ENCODE measurements at regions not wholly inside any gene's neighbourhood (a gene's known extent, or its start where the extent isn't known, plus 50 kb on each side); places are given as distances from the start of the nearest gene placed in this dataset.
"Not testable (repeated sequence)": the region's sequence is repeated elsewhere in the genome, so short reads cannot be mapped to it uniquely, and the experiment has no call there.

GRCh38 chr9:18263377-18263776 is 210.6 kb upstream of the ADAMTSL1 start:
- ATAC-seq (ENCODE audit: low read depth in 2 of 2) (no peak), DNase-seq (no peak)
- Mint-ChIP-seq H3K4me1 (no peaks in the 10 kb centered on the region), H3K27ac (no peak overlapping the region), H3K9me3 (peaks cover 0 to 2% (median 0%) of the 10 kb centered on the region in 7 donors), H3K36me3 (no peaks in the 10 kb centered on the region), H3K4me3 (no peak overlapping the region), H3K27me3 (peaks cover 0 to 7% (median 7%) of the 10 kb centered on the region in 3 donors)

GRCh38 chr9:18268381-18268780 is 205.6 kb upstream of the ADAMTSL1 start:
- DNase-seq = no peak
- peak overlapping the region in 1 of 8 donors; percentile 1 for H3K4me3 Mint-ChIP-seq
- peaks cover 0 to 7% (median 0%) of the 10 kb centered on the region in 3 donors for H3K27me3 Mint-ChIP-seq
- H3K27ac Mint-ChIP-seq = no peak overlapping the region
- peaks cover 2 to 15% (median 6%) of the 10 kb centered on the region in 7 donors for H3K9me3 Mint-ChIP-seq
- H3K36me3 Mint-ChIP-seq = no peaks in the 10 kb centered on the region
- ATAC-seq (ENCODE audit: low read depth in 2 of 2) = no peak
- H3K4me1 Mint-ChIP-seq = no peaks in the 10 kb centered on the region

- no peak overlapping the region for H3K27ac Mint-ChIP-seq
- no peak overlapping the region for H3K4me3 Mint-ChIP-seq
- ATAC-seq (ENCODE audit: low read depth in 2 of 2) (no peak), DNase-seq (no peak)
- H3K4me1 Mint-ChIP-seq = no peaks in the 10 kb centered on the region
- no peaks in the 10 kb centered on the region for H3K27me3 Mint-ChIP-seq
- peaks cover 4 to 27% (median 9%) of the 10 kb centered on the region in 7 donors for H3K9me3 Mint-ChIP-seq
- no peaks in the 10 kb centered on the region for H3K36me3 Mint-ChIP-seq
Observed at GRCh38 chr9:18269561-18269960, 204.4 kb upstream of the ADAMTSL1 start.

GRCh38 chr9:18274693-18275092 is 199.3 kb upstream of the ADAMTSL1 start:
- Mint-ChIP-seq H3K27me3 (no peaks in the 10 kb centered on the region), H3K4me1 (no peaks in the 10 kb centered on the region), H3K9me3 (peaks cover 8 to 50% (median 20%) of the 10 kb centered on the region in 7 donors), H3K27ac (no peak overlapping the region), H3K36me3 (peaks cover 0 to 6% of the 10 kb centered on the region in 2 donors), H3K4me3 (no peak overlapping the region)
- ATAC-seq (ENCODE audit: low read depth in 2 of 2) (no peak), DNase-seq (no peak)

- Mint-ChIP-seq H3K4me3 (no peak overlapping the region), H3K27ac (no peak overlapping the region)
Observed at GRCh38 chr9:18275313-18275990, 198.5 kb upstream of the ADAMTSL1 start.

GRCh38 chr9:18281291-18281690 is 192.7 kb upstream of the ADAMTSL1 start:
- H3K9me3 Mint-ChIP-seq = peaks cover 7 to 15% (median 9%) of the 10 kb centered on the region in 7 donors
- peaks cover 0 to 6% of the 10 kb centered on the region in 2 donors for H3K36me3 Mint-ChIP-seq
- no peak for ATAC-seq (ENCODE audit: low read depth in 2 of 2)
- no peaks in the 10 kb centered on the region for H3K27me3 Mint-ChIP-seq
- DNase-seq = no peak
- H3K4me1 Mint-ChIP-seq = no peaks in the 10 kb centered on the region
- no peak overlapping the region for H3K27ac Mint-ChIP-seq
- H3K4me3 Mint-ChIP-seq = no peak overlapping the region

More at GRCh38 chr9:18275313-18275990, 198.5 kb upstream of the ADAMTSL1 start:
- Mint-ChIP-seq H3K27me3 (no peaks in the 10 kb centered on the region), H3K4me1 (no peaks in the 10 kb centered on the region), H3K9me3 (peaks cover 8 to 50% (median 20%) of the 10 kb centered on the region in 7 donors), H3K36me3 (peaks cover 0 to 6% of the 10 kb centered on the region in 2 donors)
- DNase-seq (no peak), ATAC-seq (ENCODE audit: low read depth in 2 of 2) (no peak)

- DNase-seq = no peak
- Mint-ChIP-seq H3K36me3 (no peaks in the 10 kb centered on the region), H3K27ac (no peak overlapping the region), H3K4me1 (no peaks in the 10 kb centered on the region), H3K27me3 (no peaks in the 10 kb centered on the region), H3K9me3 (peaks cover 0 to 9% (median 0%) of the 10 kb centered on the region in 7 donors), H3K4me3 (no peak overlapping the region)
- no peak for ATAC-seq (ENCODE audit: low read depth in 2 of 2)
Observed at GRCh38 chr9:18294229-18294628, 179.7 kb upstream of the ADAMTSL1 start.

GRCh38 chr9:18296702-18297055 is 177.3 kb upstream of the ADAMTSL1 start:
- ATAC-seq (ENCODE audit: low read depth in 2 of 2) (no peak), DNase-seq (no peak)
- no peaks in the 10 kb centered on the region for H3K36me3 Mint-ChIP-seq
- peaks cover 0 to 6% (median 0%) of the 10 kb centered on the region in 7 donors for H3K9me3 Mint-ChIP-seq
- H3K4me3 Mint-ChIP-seq = no peak overlapping the region
- H3K27me3 Mint-ChIP-seq = no peaks in the 10 kb centered on the region
- no peaks in the 10 kb centered on the region for H3K4me1 Mint-ChIP-seq
- no peak overlapping the region for H3K27ac Mint-ChIP-seq

- peaks cover 0 to 2% (median 0%) of the 10 kb centered on the region in 7 donors for H3K9me3 Mint-ChIP-seq
- no peak for ATAC-seq (ENCODE audit: low read depth in 2 of 2)
- no peaks in the 10 kb centered on the region for H3K4me1 Mint-ChIP-seq
- no peak overlapping the region for H3K4me3 Mint-ChIP-seq
- no peak overlapping the region for H3K27ac Mint-ChIP-seq
- H3K27me3 Mint-ChIP-seq = no peaks in the 10 kb centered on the region
- no peaks in the 10 kb centered on the region for H3K36me3 Mint-ChIP-seq
- no peak for DNase-seq
Observed at GRCh38 chr9:18297056-18297841, 176.7 kb upstream of the ADAMTSL1 start.

- ATAC-seq (ENCODE audit: low read depth in 2 of 2) = no peak
- H3K4me1 Mint-ChIP-seq = no peaks in the 10 kb centered on the region
- H3K36me3 Mint-ChIP-seq = no peaks in the 10 kb centered on the region
- H3K4me3 Mint-ChIP-seq = no peak overlapping the region
- DNase-seq = no peak
- H3K27me3 Mint-ChIP-seq = no peaks in the 10 kb centered on the region
- H3K9me3 Mint-ChIP-seq = no peaks in the 10 kb centered on the region
- no peak overlapping the region for H3K27ac Mint-ChIP-seq
Observed at GRCh38 chr9:18299449-18299848, 174.5 kb upstream of the ADAMTSL1 start.

GRCh38 chr9:18305167-18305806 is 168.7 kb upstream of the ADAMTSL1 start:
- ATAC-seq (ENCODE audit: low read depth in 2 of 2); H3K4me3 Mint-ChIP-seq; H3K4me1 Mint-ChIP-seq; DNase-seq; H3K27me3 Mint-ChIP-seq; H3K36me3 Mint-ChIP-seq; H3K27ac Mint-ChIP-seq: not testable (repeated sequence)
- peaks cover 0 to 13% (median 5%) of the 10 kb centered on the region in 7 donors for H3K9me3 Mint-ChIP-seq

GRCh38 chr9:18314316-18314715 is 159.6 kb upstream of the ADAMTSL1 start:
- Mint-ChIP-seq H3K27me3 (no peaks in the 10 kb centered on the region), H3K27ac (no peak overlapping the region), H3K9me3 (peaks cover 0 to 22% (median 13%) of the 10 kb centered on the region in 7 donors), H3K4me1 (no peaks in the 10 kb centered on the region), H3K36me3 (no peaks in the 10 kb centered on the region), H3K4me3 (no peak overlapping the region)
- ATAC-seq (ENCODE audit: low read depth in 2 of 2) = no peak
- no peak for DNase-seq

GRCh38 chr9:18317896-18318295 is 156.1 kb upstream of the ADAMTSL1 start:
- peaks cover 0 to 4% (median 0%) of the 10 kb centered on the region in 3 donors for H3K27me3 Mint-ChIP-seq
- no peak for DNase-seq
- H3K4me3 Mint-ChIP-seq = no peak overlapping the region
- peaks cover 0 to 19% (median 11%) of the 10 kb centered on the region in 7 donors for H3K9me3 Mint-ChIP-seq
- H3K27ac Mint-ChIP-seq = no peak overlapping the region
- H3K4me1 Mint-ChIP-seq = no peaks in the 10 kb centered on the region
- ATAC-seq (ENCODE audit: low read depth in 2 of 2) = no peak
- H3K36me3 Mint-ChIP-seq = no peaks in the 10 kb centered on the region

Data from naive B cell (primary cell).